ENCODE measurements at regions not wholly inside any gene's neighbourhood (a gene's known extent, or its start where the extent isn't known, plus 50 kb on each side); places are given as distances from the start of the nearest gene placed in this dataset.

DNA sequence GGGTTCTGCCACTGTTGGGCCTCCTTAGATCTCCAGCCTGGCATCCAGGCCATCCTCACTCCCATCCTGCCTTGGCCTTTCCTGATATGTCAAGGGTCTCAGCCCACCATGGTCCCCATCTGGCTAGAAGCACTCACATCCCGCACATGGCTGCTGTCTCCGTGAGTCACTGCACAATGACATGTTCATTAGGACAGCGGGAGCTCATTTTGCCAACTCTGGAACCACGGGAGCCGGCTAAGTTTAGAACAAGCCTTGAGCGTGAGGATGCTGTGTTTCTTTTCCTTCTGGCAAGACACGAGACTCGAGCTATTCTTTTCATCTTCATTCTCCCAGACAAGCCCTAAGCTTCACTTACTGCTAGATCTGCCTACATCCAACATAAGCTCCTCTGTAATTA lies 65.7 kb upstream of the KSR1 start:
- TF ChIP-seq, protein P1, sequence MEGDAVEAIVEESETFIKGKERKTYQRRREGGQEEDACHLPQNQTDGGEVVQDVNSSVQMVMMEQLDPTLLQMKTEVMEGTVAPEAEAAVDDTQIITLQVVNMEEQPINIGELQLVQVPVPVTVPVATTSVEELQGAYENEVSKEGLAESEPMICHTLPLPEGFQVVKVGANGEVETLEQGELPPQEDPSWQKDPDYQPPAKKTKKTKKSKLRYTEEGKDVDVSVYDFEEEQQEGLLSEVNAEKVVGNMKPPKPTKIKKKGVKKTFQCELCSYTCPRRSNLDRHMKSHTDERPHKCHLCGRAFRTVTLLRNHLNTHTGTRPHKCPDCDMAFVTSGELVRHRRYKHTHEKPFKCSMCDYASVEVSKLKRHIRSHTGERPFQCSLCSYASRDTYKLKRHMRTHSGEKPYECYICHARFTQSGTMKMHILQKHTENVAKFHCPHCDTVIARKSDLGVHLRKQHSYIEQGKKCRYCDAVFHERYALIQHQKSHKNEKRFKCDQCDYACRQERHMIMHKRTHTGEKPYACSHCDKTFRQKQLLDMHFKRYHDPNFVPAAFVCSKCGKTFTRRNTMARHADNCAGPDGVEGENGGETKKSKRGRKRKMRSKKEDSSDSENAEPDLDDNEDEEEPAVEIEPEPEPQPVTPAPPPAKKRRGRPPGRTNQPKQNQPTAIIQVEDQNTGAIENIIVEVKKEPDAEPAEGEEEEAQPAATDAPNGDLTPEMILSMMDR (IDR thresholded peaks at IDR 0.05) = no peak
- TF ChIP-seq POLR2AphosphoS5 (IDR thresholded peaks at IDR 0.05) (no peak), POLR2A (IDR thresholded peaks at IDR 0.05) (no peak)
